Naive thymus-derived CD8-positive, alpha-beta T cell (primary cell): ENCODE measurements at regions not wholly inside any gene's neighbourhood (a gene's known extent, or its start where the extent isn't known, plus 50 kb on each side); places are given as distances from the start of the nearest gene placed in this dataset.

Experiments
- ATAC-seq, 2 donors: fragments of 150-1000 bp; cut with Tn5 transposase in 1 of 2; sonication (Bioruptor Pico), chemical (Tn5 transposase) in 1 of 2; 1 replicate in 1 of 2; 2 replicates in 1 of 2; pipeline ENCODE4 v1.10.0; 2021; ENCODE audit warnings: mild to moderate bottlenecking in 2 of 2, moderate library complexity in 2 of 2
- POLR2A ChIA-PET: fragments of 350-600 bp; sonication (Branson Sonifier 250); formaldehyde crosslinking; loops from one replicate; lab custom pipeline; 2021; ENCODE audit warnings: antibody characterized with exemption; lab: Charles Lee
- DNase-seq, 10 donors: peaks; one replicate each; pipeline versions ENCODE4 v3.0.0 to v3.0.0-alpha.2; 2020 to 2022
- H3K27ac Mint-ChIP-seq, 10 donors: one replicate each; pipeline ENCODE4 v1.8.0; 2020 to 2022; ENCODE audit warnings: mild to moderate bottlenecking in 10 of 10, mixed read lengths in 10 of 10, moderate library complexity in 4 of 10, inconsistent platforms in 1 of 10
- H3K27me3 Mint-ChIP-seq, 5 donors: one replicate each; pipeline ENCODE4 v1.8.0; 2021 to 2022; ENCODE audit warnings: mixed read lengths in 5 of 5
- H3K36me3 Mint-ChIP-seq, 3 donors: one replicate each; pipeline ENCODE4 v1.8.0; 2020 to 2022; ENCODE audit warnings: mixed read lengths in 3 of 3, mild to moderate bottlenecking in 2 of 3, inconsistent platforms in 1 of 3
- H3K4me1 Mint-ChIP-seq, 4 donors: one replicate each; pipeline ENCODE4 v1.8.0; 2021 to 2022; ENCODE audit warnings: mixed read lengths in 4 of 4
- H3K4me3 Mint-ChIP-seq, 10 donors: one replicate each; pipeline ENCODE4 v1.8.0; 2020 to 2022; ENCODE audit warnings: mild to moderate bottlenecking in 10 of 10, mixed read lengths in 10 of 10, moderate library complexity in 6 of 10, inconsistent platforms in 1 of 10
- H3K9me3 Mint-ChIP-seq, 9 donors: one replicate each; pipeline ENCODE4 v1.8.0; 2020 to 2022; ENCODE audit warnings: mixed read lengths in 9 of 9, mild to moderate bottlenecking in 3 of 9, inconsistent platforms in 1 of 9, moderate library complexity in 1 of 9

DNA sequence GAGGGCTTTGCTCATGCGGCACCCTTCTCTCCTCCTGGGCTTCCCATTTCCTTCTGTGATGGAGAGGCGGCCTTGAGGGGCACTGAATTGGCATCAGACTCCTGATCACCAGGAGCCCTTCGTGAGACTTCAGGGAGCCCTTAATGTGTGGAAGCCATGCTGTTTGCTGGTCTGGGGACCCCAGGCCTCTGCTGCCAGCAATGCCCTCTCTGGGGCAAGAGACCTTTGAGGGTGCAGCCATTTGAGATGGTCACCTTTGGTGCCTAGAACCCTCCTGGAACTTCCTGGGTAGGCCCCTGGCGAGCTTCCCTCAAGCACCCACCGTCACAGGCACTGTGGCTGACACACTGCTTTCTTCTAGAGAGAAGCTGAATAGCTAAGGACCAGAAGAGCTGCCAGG lies 338.7 kb upstream of the IRX4 start:
- no peak for ATAC-seq
- Mint-ChIP-seq H3K27me3 (peaks cover 0 to 18% (median 5%) of the 10 kb centered on the region in 5 donors), H3K9me3 (peaks cover 0 to 12% (median 0%) of the 10 kb centered on the region in 9 donors), H3K4me1 (no peaks in the 10 kb centered on the region), H3K27ac (no peak overlapping the region), H3K4me3 (no peak overlapping the region), H3K36me3 (no peaks in the 10 kb centered on the region)
- POLR2A ChIA-PET = no interaction called here
- no peak for DNase-seq

DNA sequence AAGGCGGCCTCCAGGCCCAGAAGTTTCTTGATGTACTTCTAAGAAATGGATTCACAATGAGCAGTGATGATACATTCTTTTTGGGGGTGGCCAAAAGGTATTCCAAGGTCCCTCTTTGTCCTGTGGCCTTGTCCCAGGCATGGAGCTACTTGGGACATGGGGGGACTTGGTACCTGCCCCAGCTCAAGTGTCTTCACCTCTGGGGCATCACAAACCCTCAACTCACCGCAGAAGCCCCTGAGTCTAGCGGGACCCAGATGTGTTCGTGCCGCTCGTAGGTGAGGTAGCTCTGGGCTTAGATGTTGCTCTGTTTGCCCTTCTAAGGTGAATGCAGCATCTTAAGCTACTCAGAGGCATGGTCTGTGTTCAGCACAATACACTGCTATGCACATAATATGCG lies 338.0 kb upstream of the IRX4 start:
- Mint-ChIP-seq H3K27me3 (peaks cover 0 to 22% (median 5%) of the 10 kb centered on the region in 5 donors), H3K4me3 (no peak overlapping the region), H3K9me3 (peaks cover 0 to 12% (median 0%) of the 10 kb centered on the region in 9 donors), H3K27ac (no peak overlapping the region), H3K36me3 (no peaks in the 10 kb centered on the region), H3K4me1 (no peaks in the 10 kb centered on the region)
- ATAC-seq = no peak
- DNase-seq = no peak
- POLR2A ChIA-PET = no interaction called here

DNA sequence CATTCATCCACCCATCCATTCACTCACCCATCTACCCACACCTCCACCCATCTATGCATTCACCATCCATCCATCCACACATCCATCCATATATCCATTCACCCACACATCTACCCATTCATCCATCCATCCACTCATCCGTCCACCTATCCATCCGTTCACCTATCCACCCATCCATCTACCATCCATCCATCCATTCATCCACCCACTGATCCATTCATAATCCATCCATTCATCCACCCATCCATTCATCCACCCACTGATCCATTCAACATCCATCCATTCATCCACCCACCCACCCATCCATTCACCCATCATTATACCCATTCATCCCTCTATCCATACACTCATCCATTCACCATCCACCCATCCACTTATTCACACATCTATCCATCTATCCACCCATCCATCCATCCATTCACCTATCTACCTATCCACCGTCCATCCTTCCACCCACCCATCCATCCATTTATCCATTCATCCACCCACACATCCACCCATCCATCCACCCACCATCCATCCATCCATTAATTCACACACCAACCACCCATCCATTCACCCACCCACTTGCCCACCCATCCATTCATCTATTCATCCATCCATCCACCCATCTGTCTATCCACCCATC lies 336.5 kb upstream of the IRX4 start:
- Mint-ChIP-seq H3K4me3 (no peak overlapping the region), H3K36me3 (no peaks in the 10 kb centered on the region), H3K9me3 (peaks cover 0 to 12% (median 0%) of the 10 kb centered on the region in 9 donors), H3K4me1 (no peaks in the 10 kb centered on the region), H3K27me3 (peaks cover 0 to 19% (median 5%) of the 10 kb centered on the region in 5 donors), H3K27ac (peak overlapping the region in 1 of 10 donors; percentile 83)
- POLR2A ChIA-PET = no interaction called here
- ATAC-seq (no peak), DNase-seq (no peak)

DNA sequence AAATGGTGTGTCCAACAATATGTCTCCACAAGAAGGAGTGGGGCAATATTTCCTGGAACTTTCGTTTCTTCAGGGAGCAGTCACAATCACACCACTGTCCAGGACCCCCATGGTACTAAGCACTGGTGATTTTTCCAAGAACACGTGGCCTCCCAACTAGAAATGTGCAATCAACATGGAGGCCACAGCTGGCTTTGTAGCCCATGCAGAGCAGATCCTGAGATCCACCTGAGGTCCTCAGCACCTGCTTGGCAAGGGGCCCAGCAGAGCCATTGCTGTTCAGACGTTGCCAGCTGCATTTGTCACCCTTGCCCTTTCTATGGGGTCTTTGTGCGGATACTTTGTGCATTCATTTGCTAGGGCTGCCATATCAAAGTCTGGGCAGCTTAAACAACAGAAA lies 334.5 kb upstream of the IRX4 start:
- peaks cover 0 to 14% (median 3%) of the 10 kb centered on the region in 5 donors for H3K27me3 Mint-ChIP-seq
- H3K4me1 Mint-ChIP-seq = no peaks in the 10 kb centered on the region
- ATAC-seq = no peak
- H3K4me3 Mint-ChIP-seq = no peak overlapping the region
- peaks cover 0 to 12% (median 0%) of the 10 kb centered on the region in 9 donors for H3K9me3 Mint-ChIP-seq
- POLR2A ChIA-PET = no interaction called here
- no peaks in the 10 kb centered on the region for H3K36me3 Mint-ChIP-seq
- DNase-seq = no peak
- H3K27ac Mint-ChIP-seq = no peak overlapping the region

DNA sequence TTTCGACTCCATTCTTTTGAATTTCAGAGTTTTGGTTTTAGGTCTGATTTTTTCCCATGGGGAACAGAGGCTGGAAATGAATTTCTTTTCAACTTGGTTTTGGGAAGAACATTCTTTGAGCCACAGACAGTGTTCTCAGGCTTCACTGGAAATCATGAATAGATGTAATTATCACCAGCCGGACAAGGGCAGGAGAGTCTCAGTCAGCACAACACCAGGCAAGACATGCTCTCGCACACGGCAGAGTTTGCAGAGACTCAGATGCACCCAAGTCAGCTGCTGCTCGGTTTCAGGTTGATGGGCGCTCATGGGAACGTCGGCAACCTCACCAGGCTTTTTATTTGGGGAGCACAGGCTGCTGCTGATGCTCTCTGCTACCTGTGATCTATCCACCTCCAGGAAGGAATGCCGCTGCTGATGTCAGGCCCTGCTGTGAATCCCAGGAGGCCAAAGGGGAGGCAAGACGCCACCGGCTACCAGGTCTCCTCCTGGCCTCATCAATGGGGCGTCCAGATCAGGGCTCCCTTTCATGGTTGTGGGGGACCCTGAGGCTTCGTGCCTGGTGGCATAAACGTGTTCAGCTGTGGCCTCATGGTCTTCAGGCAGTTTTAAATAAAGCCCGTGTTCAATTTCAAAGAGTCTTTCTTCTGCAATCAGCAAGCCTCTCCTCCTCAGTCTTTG lies 332.3 kb upstream of the IRX4 start:
- peaks cover 0 to 12% (median 0%) of the 10 kb centered on the region in 9 donors for H3K9me3 Mint-ChIP-seq
- DNase-seq (no peak), ATAC-seq (no peak)
- POLR2A ChIA-PET = no interaction called here
- H3K27ac Mint-ChIP-seq = no peak overlapping the region
- H3K36me3 Mint-ChIP-seq = no peaks in the 10 kb centered on the region
- peaks cover 0 to 14% (median 3%) of the 10 kb centered on the region in 5 donors for H3K27me3 Mint-ChIP-seq
- no peaks in the 10 kb centered on the region for H3K4me1 Mint-ChIP-seq
- H3K4me3 Mint-ChIP-seq = no peak overlapping the region

- H3K4me3 Mint-ChIP-seq = no peak overlapping the region
- H3K36me3 Mint-ChIP-seq = no peaks in the 10 kb centered on the region
- DNase-seq (no peak), ATAC-seq (no peak)
- peaks cover 0 to 7% (median 4%) of the 10 kb centered on the region in 5 donors for H3K27me3 Mint-ChIP-seq
- H3K9me3 Mint-ChIP-seq = no peaks in the 10 kb centered on the region
- H3K4me1 Mint-ChIP-seq = no peaks in the 10 kb centered on the region
- POLR2A ChIA-PET = no interaction called here
- H3K27ac Mint-ChIP-seq = no peak overlapping the region
Observed at GRCh38 chr5:2213121-2213730, 330.5 kb upstream of the IRX4 start.

DNA sequence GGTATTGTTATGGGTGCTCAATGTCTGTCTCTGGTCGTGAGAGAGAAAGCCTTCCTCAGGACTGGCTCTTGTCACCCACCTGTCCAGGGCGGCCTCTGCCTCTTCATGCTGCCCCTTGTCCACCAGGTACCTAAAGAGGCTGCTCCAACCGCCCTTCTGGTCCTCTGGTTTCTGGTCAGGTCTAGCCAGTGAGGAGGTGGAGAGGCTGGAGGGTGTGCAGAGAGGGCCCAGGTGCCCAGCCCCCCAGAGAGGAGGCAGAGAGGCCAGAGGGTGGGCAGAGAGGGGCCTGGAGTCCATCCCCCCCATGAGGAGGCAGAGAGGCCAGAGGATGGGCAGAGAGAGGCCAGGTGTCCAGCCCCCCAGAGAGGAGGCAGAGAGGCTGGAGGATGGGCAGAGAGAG lies 329.8 kb upstream of the IRX4 start:
- no peak overlapping the region for H3K4me3 Mint-ChIP-seq
- ATAC-seq (no peak), DNase-seq (no peak)
- H3K9me3 Mint-ChIP-seq = no peaks in the 10 kb centered on the region
- POLR2A ChIA-PET = no interaction called here
- no peak overlapping the region for H3K27ac Mint-ChIP-seq
- H3K27me3 Mint-ChIP-seq = peaks cover 4 to 15% (median 7%) of the 10 kb centered on the region in 5 donors
- no peaks in the 10 kb centered on the region for H3K36me3 Mint-ChIP-seq
- H3K4me1 Mint-ChIP-seq = no peaks in the 10 kb centered on the region

DNA sequence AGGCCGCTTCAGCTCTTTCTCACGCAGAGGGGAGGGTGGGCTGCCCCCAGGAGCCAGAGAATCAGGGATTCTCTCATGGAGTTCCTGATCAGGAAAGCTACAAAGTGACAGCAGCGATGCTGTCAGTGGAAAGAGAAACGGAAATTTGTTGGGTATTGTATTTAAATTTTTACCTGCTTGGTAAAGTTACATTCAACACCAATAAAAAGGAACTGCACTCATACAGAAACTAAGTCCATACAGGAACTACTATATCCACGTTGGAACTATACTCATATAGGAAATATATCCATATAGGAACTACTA lies 325.5 kb upstream of the IRX4 start:
- Mint-ChIP-seq H3K27me3 (peaks cover 10 to 40% (median 23%) of the 10 kb centered on the region in 5 donors), H3K36me3 (no peaks in the 10 kb centered on the region), H3K4me3 (no peak overlapping the region), H3K4me1 (peaks cover 0 to 2% (median 0%) of the 10 kb centered on the region in 4 donors), H3K9me3 (peaks cover 0 to 2% (median 0%) of the 10 kb centered on the region in 9 donors), H3K27ac (peak overlapping the region in 1 of 10 donors; percentile 29)
- POLR2A ChIA-PET = no interaction called here
- ATAC-seq (no peak), DNase-seq (no peak)

- H3K27ac Mint-ChIP-seq = peak overlapping the region in 1 of 10 donors; percentile 34
- DNase-seq (no peak), ATAC-seq (no peak)
- H3K9me3 Mint-ChIP-seq = peaks cover 0 to 2% (median 0%) of the 10 kb centered on the region in 9 donors
- no peak overlapping the region for H3K4me3 Mint-ChIP-seq
- H3K4me1 Mint-ChIP-seq = peaks cover 0 to 2% (median 0%) of the 10 kb centered on the region in 4 donors
- no peaks in the 10 kb centered on the region for H3K36me3 Mint-ChIP-seq
- POLR2A ChIA-PET = no interaction called here
- peaks cover 10 to 40% (median 23%) of the 10 kb centered on the region in 5 donors for H3K27me3 Mint-ChIP-seq
Observed at GRCh38 chr5:2207416-2208238, 324.9 kb upstream of the IRX4 start.

- Mint-ChIP-seq H3K27me3 (peaks cover 10 to 40% (median 23%) of the 10 kb centered on the region in 5 donors), H3K4me3 (no peak overlapping the region), H3K27ac (no peak overlapping the region), H3K36me3 (no peaks in the 10 kb centered on the region), H3K9me3 (peaks cover 0 to 2% (median 0%) of the 10 kb centered on the region in 9 donors), H3K4me1 (peaks cover 0 to 2% (median 0%) of the 10 kb centered on the region in 4 donors)
- DNase-seq (no peak), ATAC-seq (no peak)
- POLR2A ChIA-PET = no interaction called here
Observed at GRCh38 chr5:2207109-2207399, 324.3 kb upstream of the IRX4 start.

DNA sequence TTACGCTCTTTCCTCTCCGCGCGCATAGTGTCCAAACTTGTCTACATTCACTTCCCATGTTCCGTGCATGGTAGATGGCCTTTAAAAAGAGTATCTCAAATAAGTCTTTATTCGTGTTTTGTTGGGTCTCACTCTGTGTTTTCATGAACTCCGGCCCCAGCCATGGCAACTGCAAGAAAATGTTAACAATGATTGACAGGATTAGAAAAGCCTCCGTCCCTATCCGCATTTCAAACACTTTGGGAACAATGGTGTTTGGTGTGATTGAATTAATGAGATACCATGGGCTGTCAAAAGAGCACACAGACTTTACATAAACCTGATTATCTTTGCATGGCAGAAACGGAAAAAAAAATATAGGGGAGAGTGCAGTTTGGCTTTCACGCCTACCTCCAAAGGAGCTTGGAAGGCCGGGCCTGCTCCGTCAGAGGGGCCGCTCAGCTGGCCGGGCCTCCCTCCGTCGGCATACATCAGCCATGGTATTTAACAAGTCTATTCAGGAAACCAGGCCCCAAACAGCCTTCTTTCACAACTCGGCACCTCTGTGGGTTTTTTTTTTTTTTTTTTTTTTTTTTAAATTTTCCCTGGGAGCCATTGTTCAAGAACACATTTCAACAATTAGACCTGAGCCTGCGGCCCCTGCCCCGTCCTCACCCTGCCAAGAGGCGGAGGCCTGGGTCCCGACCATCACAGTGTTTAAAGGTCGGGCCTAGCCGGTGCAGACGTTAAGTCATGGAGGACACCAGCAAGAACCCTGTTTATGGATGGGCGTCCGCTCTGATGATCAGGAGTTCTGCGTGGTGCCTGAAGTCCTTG lies 323.8 kb upstream of the IRX4 start:
- POLR2A ChIA-PET = no interaction called here
- peaks cover 0 to 2% (median 0%) of the 10 kb centered on the region in 9 donors for H3K9me3 Mint-ChIP-seq
- H3K4me1 Mint-ChIP-seq = peaks cover 0 to 2% (median 0%) of the 10 kb centered on the region in 4 donors
- H3K4me3 Mint-ChIP-seq = no peak overlapping the region
- ATAC-seq (no peak), DNase-seq (no peak)
- peaks cover 10 to 40% (median 23%) of the 10 kb centered on the region in 5 donors for H3K27me3 Mint-ChIP-seq
- no peaks in the 10 kb centered on the region for H3K36me3 Mint-ChIP-seq
- H3K27ac Mint-ChIP-seq = no peak overlapping the region

DNA sequence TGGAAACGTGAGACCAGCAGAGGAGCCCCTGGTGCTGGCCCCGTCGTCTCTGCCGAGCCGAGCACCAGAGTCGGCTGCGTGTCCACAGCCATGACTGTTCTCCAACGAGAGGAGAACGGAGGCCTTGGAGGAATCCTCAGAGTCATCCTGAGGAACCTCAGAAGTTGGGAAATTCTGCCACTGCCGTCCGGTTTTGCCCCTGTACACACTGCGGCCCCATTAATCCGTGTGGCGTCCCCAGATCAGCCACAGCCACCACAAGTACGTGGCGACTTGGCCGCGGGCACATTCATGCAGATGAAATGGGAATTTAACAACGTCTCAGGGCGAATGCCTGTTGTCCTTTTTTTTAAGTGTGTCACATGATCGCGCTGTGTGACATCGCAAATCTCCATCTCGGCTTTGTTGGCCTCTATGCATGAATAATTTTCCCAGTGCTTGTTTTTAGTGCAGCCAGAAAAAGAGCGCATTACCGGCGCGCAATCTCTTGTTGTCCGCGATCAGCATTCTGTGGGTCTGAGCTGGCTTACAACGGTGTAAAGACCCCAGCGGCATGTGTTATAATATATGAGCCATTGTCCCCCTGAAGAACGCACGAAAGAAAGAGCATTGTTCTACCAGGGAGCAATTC lies 323.0 kb upstream of the IRX4 start:
- Mint-ChIP-seq H3K4me1 (peaks cover 0 to 2% (median 0%) of the 10 kb centered on the region in 4 donors), H3K27me3 (peaks cover 10 to 48% (median 23%) of the 10 kb centered on the region in 5 donors), H3K36me3 (no peaks in the 10 kb centered on the region), H3K4me3 (no peak overlapping the region), H3K27ac (no peak overlapping the region), H3K9me3 (peaks cover 0 to 2% (median 0%) of the 10 kb centered on the region in 9 donors)
- DNase-seq = no peak
- no peak for ATAC-seq
- POLR2A ChIA-PET = no interaction called here
